ENCODE measurements at regions not wholly inside any gene's neighbourhood (a gene's known extent, or its start where the extent isn't known, plus 50 kb on each side); places are given as distances from the start of the nearest gene placed in this dataset.

- no peak overlapping the region for H3K27ac ChIP-seq
- DNase-seq (ENCODE audit: low spot score), result no peak
- ChIA-PET POLR2A (ENCODE audit: low non-redundant PET) (no interaction called here), CTCF (no interaction called here)
- no peak for TF ChIP-seq CTCF (conservative IDR thresholded peaks at IDR 0.05; ENCODE audit: low read depth)
Observed at GRCh38 chr15:93384886-93385285, 295.9 kb upstream of the RGMA start.

GRCh38 chr15:93382200-93382820 lies 293.3 kb upstream of the RGMA start:
- POLR2A ChIA-PET (ENCODE audit: low non-redundant PET), result no interaction called here
- H3K27ac ChIP-seq, result no peak overlapping the region
- no peak for DNase-seq (ENCODE audit: low spot score)
- TF ChIP-seq CTCF (conservative IDR thresholded peaks at IDR 0.05; ENCODE audit: low read depth), result no peak
- CTCF ChIA-PET, result interaction anchor here (0.6 kb wide), 1 partner anchor 468 kb away, joined by 4 read pairs; no protein-coding TSS in a partner anchor

- no peak for TF ChIP-seq CTCF (conservative IDR thresholded peaks at IDR 0.05; ENCODE audit: low read depth)
- CTCF ChIA-PET, result interaction anchor here (0.6 kb wide), 1 partner anchor 161 kb away, joined by 4 read pairs; no protein-coding TSS in a partner anchor
- POLR2A ChIA-PET (ENCODE audit: low non-redundant PET), result no interaction called here
- no peak for DNase-seq (ENCODE audit: low spot score)
- H3K27ac ChIP-seq, result no peak overlapping the region
Observed at GRCh38 chr15:93378558-93378957, 289.5 kb upstream of the RGMA start.

DNA sequence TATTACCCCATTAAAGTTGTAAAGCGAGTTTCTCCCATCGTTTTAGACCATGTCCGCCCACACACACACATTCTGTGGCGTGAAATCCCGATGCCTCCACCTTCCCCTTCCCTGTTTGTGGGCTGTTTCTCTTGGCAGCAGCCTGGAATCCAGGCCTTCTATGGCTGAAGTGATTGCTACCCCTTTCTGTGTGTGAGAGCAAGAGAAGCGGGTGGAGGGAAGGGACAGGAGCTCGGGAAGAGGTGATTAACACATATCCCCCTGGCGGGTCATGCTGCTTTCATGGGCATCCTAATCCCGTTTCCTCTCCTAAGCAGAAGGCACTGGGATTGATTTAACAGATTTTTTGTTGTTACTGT lies 283.8 kb upstream of the RGMA start:
- CTCF ChIA-PET, result no interaction called here
- TF ChIP-seq CTCF (conservative IDR thresholded peaks at IDR 0.05; ENCODE audit: low read depth), result no peak
- POLR2A ChIA-PET (ENCODE audit: low non-redundant PET), result no interaction called here
- no peak overlapping the region for H3K27ac ChIP-seq
- no peak for DNase-seq (ENCODE audit: low spot score)

- H3K27ac ChIP-seq, result no peak overlapping the region
- ChIA-PET POLR2A (ENCODE audit: low non-redundant PET) (no interaction called here), CTCF (no interaction called here)
- no peak for TF ChIP-seq CTCF (conservative IDR thresholded peaks at IDR 0.05; ENCODE audit: low read depth)
- no peak for DNase-seq (ENCODE audit: low spot score)
Observed at GRCh38 chr15:93372208-93372864, 283.3 kb upstream of the RGMA start.

GRCh38 chr15:93366387-93367100 lies 277.5 kb upstream of the RGMA start:
- ChIA-PET POLR2A (ENCODE audit: low non-redundant PET) (no interaction called here), CTCF (no interaction called here)
- no peak overlapping the region for H3K27ac ChIP-seq
- DNase-seq (ENCODE audit: low spot score), result no peak
- no peak for TF ChIP-seq CTCF (conservative IDR thresholded peaks at IDR 0.05; ENCODE audit: low read depth)

All from RWPE1 (cell line).